ENCODE measurements at regions not wholly inside any gene's neighbourhood (a gene's known extent, or its start where the extent isn't known, plus 50 kb on each side); places are given as distances from the start of the nearest gene placed in this dataset.
"Not testable (repeated sequence)": the region's sequence is repeated elsewhere in the genome, so short reads cannot be mapped to it uniquely, and the experiment has no call there.

- no peak for DNase-seq
Measured at GRCh38 chr13:60881507-60881906, 484.5 kb downstream of the TDRD3 start.

- no peak for DNase-seq
Measured at GRCh38 chr13:60873116-60873515, 476.1 kb downstream of the TDRD3 start.

- DNase-seq: no peak
Measured at GRCh38 chr13:60869941-60870613, 473.1 kb downstream of the TDRD3 start.

GRCh38 chr13:60869225-60869624 lies 472.2 kb downstream of the TDRD3 start:
- no peak for DNase-seq

GRCh38 chr13:60862036-60862435 lies 465.0 kb downstream of the TDRD3 start:
- DNase-seq: no peak

GRCh38 chr13:60857698-60858097 lies 460.7 kb downstream of the TDRD3 start:
- DNase-seq: no peak

GRCh38 chr13:60852886-60853285 lies 455.9 kb downstream of the TDRD3 start:
- DNase-seq: no peak

GRCh38 chr13:60851378-60851777 lies 454.4 kb downstream of the TDRD3 start:
- no peak for DNase-seq

GRCh38 chr13:60850526-60850925 lies 453.5 kb downstream of the TDRD3 start:
- DNase-seq: no peak

- peak; percentile 98 for DNase-seq
Measured at GRCh38 chr13:60838581-60838980, 441.6 kb downstream of the TDRD3 start.

GRCh38 chr13:60837806-60838205 lies 440.8 kb downstream of the TDRD3 start:
- DNase-seq: peak; percentile 38

GRCh38 chr13:60836821-60837220 lies 439.8 kb downstream of the TDRD3 start:
- peak; percentile 30 for DNase-seq

GRCh38 chr13:60811581-60811980 lies 414.6 kb downstream of the TDRD3 start:
- no peak for DNase-seq

- DNase-seq: not testable (repeated sequence)
Measured at GRCh38 chr13:60805640-60806039, 408.6 kb downstream of the TDRD3 start.

- no peak for DNase-seq
Measured at GRCh38 chr13:60798503-60798902, 401.5 kb downstream of the TDRD3 start.

- DNase-seq: no peak
Measured at GRCh38 chr13:60797112-60797511, 400.1 kb downstream of the TDRD3 start.

- DNase-seq: no peak
Measured at GRCh38 chr13:60794751-60795150, 397.7 kb downstream of the TDRD3 start.

- DNase-seq: no peak
Measured at GRCh38 chr13:60790620-60791019, 393.6 kb downstream of the TDRD3 start.

GRCh38 chr13:60788156-60788829 lies 391.3 kb downstream of the TDRD3 start:
- DNase-seq: no peak

GRCh38 chr13:60787083-60787482 lies 390.1 kb downstream of the TDRD3 start:
- no peak for DNase-seq

GRCh38 chr13:60772726-60773125 lies 375.7 kb downstream of the TDRD3 start:
- DNase-seq: no peak

- DNase-seq: no peak
Measured at GRCh38 chr13:60765700-60766411, 368.8 kb downstream of the TDRD3 start.

GRCh38 chr13:60759499-60759898 lies 362.5 kb downstream of the TDRD3 start:
- DNase-seq: no peak

GRCh38 chr13:60758637-60759036 lies 361.6 kb downstream of the TDRD3 start:
- DNase-seq: no peak

All from MV-4-11 (cell line).